ENCODE measurements at regions not wholly inside any gene's neighbourhood (a gene's known extent, or its start where the extent isn't known, plus 50 kb on each side); places are given as distances from the start of the nearest gene placed in this dataset.

GRCh38 chr2:133737242-133737993 is 169.2 kb upstream of the NCKAP5 start:
- TF ChIP-seq CTCF (IDR thresholded peaks at IDR 0.05; ENCODE audit: low read length) (no peak), EZH2 (IDR thresholded peaks at IDR 0.05; ENCODE audit: borderline replicate concordance, low read length) (no peak)
